ENCODE measurements at regions not wholly inside any gene's neighbourhood (a gene's known extent, or its start where the extent isn't known, plus 50 kb on each side); places are given as distances from the start of the nearest gene placed in this dataset.

DNA sequence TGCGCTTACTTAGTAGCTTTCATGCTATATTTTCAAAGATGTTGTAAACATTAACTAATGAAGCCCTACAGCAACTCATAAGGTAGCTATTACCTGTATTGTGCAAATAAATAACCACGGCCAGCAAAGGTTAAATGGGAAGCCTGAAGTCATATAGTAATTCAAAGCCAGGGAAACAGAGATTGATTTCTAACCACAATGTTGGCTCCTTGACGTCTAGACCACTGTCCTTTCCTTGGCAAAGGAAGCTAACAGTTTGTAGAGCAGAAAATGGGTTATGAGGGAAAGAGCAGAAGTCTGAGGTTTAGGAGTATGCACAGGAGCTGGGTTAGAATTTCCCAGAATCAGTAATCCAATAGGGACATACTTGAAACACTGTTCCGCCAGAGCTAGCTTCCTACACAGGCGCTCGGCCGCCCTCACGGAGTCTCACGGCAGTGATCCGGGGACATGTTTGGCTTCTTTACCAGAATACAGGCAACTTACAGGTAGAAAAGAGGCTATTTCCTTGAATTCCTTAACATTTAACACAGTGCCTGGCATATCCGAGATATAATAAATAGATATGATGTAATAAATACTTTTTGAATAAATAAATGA is 298.8 kb upstream of the LYPLAL1 start:
- Histone ChIP-seq H3K9ac (ENCODE audit: low read depth, low read length, poor library complexity) (no peak overlapping the region), H2AFZ (ENCODE audit: low read length) (no peak overlapping the region), H3K27me3 (ENCODE audit: control insufficient read depth in 3 of 3, insufficient read depth in 3 of 3, low read depth in 1 of 3, low read length in 3 of 3) (no peaks in the 10 kb centered on the region), H4K91ac (ENCODE audit: low read depth, low read length, poor library complexity) (no peak overlapping the region), H3K4ac (ENCODE audit: low read length) (no peak overlapping the region), H3K23ac (ENCODE audit: low read depth, low read length, poor library complexity) (no peak overlapping the region), H2BK120ac (ENCODE audit: low read depth, low read length) (no peak overlapping the region), H3K79me1 (ENCODE audit: low read depth, low read length) (no peaks in the 10 kb centered on the region), H3K27ac (replicated peaks; ENCODE audit: low read length) (no peak overlapping the region), H3K4me2 (ENCODE audit: insufficient read depth, low read length, poor library complexity, severe bottlenecking) (no peak overlapping the region), H2AK5ac (ENCODE audit: low read depth, low read length) (no peak overlapping the region), H3K9me3 (replicated peaks in 1 of 2; ENCODE audit: control insufficient read depth in 2 of 2, insufficient read depth in 1 of 2, low read depth in 1 of 2, low read length in 2 of 2) (no peaks in the 10 kb centered on the region), H3K36me3 (replicated peaks in 1 of 2; ENCODE audit: control insufficient read depth in 2 of 2, insufficient read depth in 2 of 2, low read length in 2 of 2) (no peaks in the 10 kb centered on the region), H4K8ac (ENCODE audit: low read depth, low read length) (no peak overlapping the region), H3K14ac (ENCODE audit: low read length) (no peak overlapping the region), H3K4me1 (ENCODE audit: control insufficient read depth in 2 of 2, insufficient read depth in 1 of 2, low read depth in 1 of 2, low read length in 2 of 2) (peaks cover 0 to 2% of the 10 kb centered on the region in 2 donors), H3K4me3 (ENCODE audit: low read length in 2 of 2) (no peak overlapping the region), H3K18ac (ENCODE audit: low read length) (no peak overlapping the region), H2BK5ac (ENCODE audit: low read length) (no peak overlapping the region), H2BK15ac (ENCODE audit: low read length) (no peak overlapping the region), H2BK12ac (ENCODE audit: low read length) (no peak overlapping the region)
- no CpG with 5 or more reads among the region's 11 CpGs for WGBS, 2 donors (ENCODE audit: extremely low coverage in 2 of 2, insufficient read length in 2 of 2, insufficient replicate concordance in 1 of 2)
- no peak for DNase-seq (ENCODE audit: low spot score)

DNA sequence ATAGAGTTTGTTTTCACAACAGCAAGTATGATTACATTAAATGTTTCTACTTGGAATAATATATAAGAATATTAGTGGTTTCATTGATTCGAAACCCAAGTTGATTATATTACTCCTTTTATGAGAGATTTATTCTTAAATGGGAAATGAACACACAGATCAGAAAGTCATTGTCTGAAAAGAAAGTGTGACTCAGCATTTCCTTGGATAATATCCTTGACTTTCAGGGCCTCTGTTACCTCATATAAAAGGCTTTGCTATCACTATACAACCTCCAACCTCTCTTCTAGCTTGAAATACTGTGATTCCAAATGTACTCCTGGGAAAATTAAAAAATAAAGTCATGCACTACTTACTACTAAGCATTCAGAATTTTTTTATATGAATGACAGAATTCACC is 295.3 kb upstream of the LYPLAL1 start:
- Histone ChIP-seq H3K4ac (ENCODE audit: low read length) (no peak overlapping the region), H3K4me1 (ENCODE audit: control insufficient read depth in 2 of 2, insufficient read depth in 1 of 2, low read depth in 1 of 2, low read length in 2 of 2) (peaks cover 0 to 2% of the 10 kb centered on the region in 2 donors), H2BK15ac (ENCODE audit: low read length) (no peak overlapping the region), H3K14ac (ENCODE audit: low read length) (no peak overlapping the region), H3K79me1 (ENCODE audit: low read depth, low read length) (no peaks in the 10 kb centered on the region), H3K4me2 (ENCODE audit: insufficient read depth, low read length, poor library complexity, severe bottlenecking) (no peak overlapping the region), H4K91ac (ENCODE audit: low read depth, low read length, poor library complexity) (no peak overlapping the region), H4K8ac (ENCODE audit: low read depth, low read length) (no peak overlapping the region), H3K9me3 (replicated peaks in 1 of 2; ENCODE audit: control insufficient read depth in 2 of 2, insufficient read depth in 1 of 2, low read depth in 1 of 2, low read length in 2 of 2) (no peaks in the 10 kb centered on the region), H3K27ac (replicated peaks; ENCODE audit: low read length) (no peak overlapping the region), H2BK120ac (ENCODE audit: low read depth, low read length) (no peak overlapping the region), H2AFZ (ENCODE audit: low read length) (no peak overlapping the region), H2BK5ac (ENCODE audit: low read length) (no peak overlapping the region), H3K27me3 (ENCODE audit: control insufficient read depth in 3 of 3, insufficient read depth in 3 of 3, low read depth in 1 of 3, low read length in 3 of 3) (no peaks in the 10 kb centered on the region), H2AK5ac (ENCODE audit: low read depth, low read length) (no peak overlapping the region), H3K9ac (ENCODE audit: low read depth, low read length, poor library complexity) (no peak overlapping the region), H3K4me3 (ENCODE audit: low read length in 2 of 2) (no peak overlapping the region), H3K36me3 (replicated peaks in 1 of 2; ENCODE audit: control insufficient read depth in 2 of 2, insufficient read depth in 2 of 2, low read length in 2 of 2) (no peaks in the 10 kb centered on the region), H3K18ac (ENCODE audit: low read length) (no peak overlapping the region), H3K23ac (ENCODE audit: low read depth, low read length, poor library complexity) (no peak overlapping the region), H2BK12ac (ENCODE audit: low read length) (no peak overlapping the region)
- DNase-seq (ENCODE audit: low spot score), result no peak
- no CpG with 5 or more reads among the region's 1 CpG for WGBS, 2 donors (ENCODE audit: extremely low coverage in 2 of 2, insufficient read length in 2 of 2, insufficient replicate concordance in 1 of 2)

GRCh38 chr1:218880484-218881060 is 293.1 kb upstream of the LYPLAL1 start:
- no peak overlapping the region for H3K14ac ChIP-seq (ENCODE audit: low read length)
- H3K27me3 ChIP-seq (ENCODE audit: control insufficient read depth in 3 of 3, insufficient read depth in 3 of 3, low read depth in 1 of 3, low read length in 3 of 3), result peaks cover 0 to 6% (median 0%) of the 10 kb centered on the region in 3 experiments
- no peaks in the 10 kb centered on the region for H3K79me1 ChIP-seq (ENCODE audit: low read depth, low read length)
- no peak overlapping the region for H3K9ac ChIP-seq (ENCODE audit: low read depth, low read length, poor library complexity)
- H2BK15ac ChIP-seq (ENCODE audit: low read length), result no peak overlapping the region
- H3K23ac ChIP-seq (ENCODE audit: low read depth, low read length, poor library complexity), result no peak overlapping the region
- H3K27ac ChIP-seq (replicated peaks; ENCODE audit: low read length), result no peak overlapping the region
- WGBS, 2 donors (ENCODE audit: extremely low coverage in 2 of 2, insufficient read length in 2 of 2, insufficient replicate concordance in 1 of 2), result no CpG with 5 or more reads among the region's 5 CpGs
- H2AFZ ChIP-seq (ENCODE audit: low read length), result no peak overlapping the region
- H4K91ac ChIP-seq (ENCODE audit: low read depth, low read length, poor library complexity), result no peak overlapping the region
- no peak for DNase-seq (ENCODE audit: low spot score)
- H3K9me3 ChIP-seq (replicated peaks in 1 of 2; ENCODE audit: control insufficient read depth in 2 of 2, insufficient read depth in 1 of 2, low read depth in 1 of 2, low read length in 2 of 2), result no peaks in the 10 kb centered on the region
- H3K4ac ChIP-seq (ENCODE audit: low read length), result no peak overlapping the region
- H3K4me1 ChIP-seq (ENCODE audit: control insufficient read depth in 2 of 2, insufficient read depth in 1 of 2, low read depth in 1 of 2, low read length in 2 of 2), result no peaks in the 10 kb centered on the region
- H2BK120ac ChIP-seq (ENCODE audit: low read depth, low read length), result no peak overlapping the region
- no peaks in the 10 kb centered on the region for H3K36me3 ChIP-seq (replicated peaks in 1 of 2; ENCODE audit: control insufficient read depth in 2 of 2, insufficient read depth in 2 of 2, low read length in 2 of 2)
- no peak overlapping the region for H3K4me2 ChIP-seq (ENCODE audit: insufficient read depth, low read length, poor library complexity, severe bottlenecking)
- H2BK5ac ChIP-seq (ENCODE audit: low read length), result no peak overlapping the region
- H4K8ac ChIP-seq (ENCODE audit: low read depth, low read length), result no peak overlapping the region
- no peak overlapping the region for H3K4me3 ChIP-seq (ENCODE audit: low read length in 2 of 2)
- H3K18ac ChIP-seq (ENCODE audit: low read length), result no peak overlapping the region
- H2BK12ac ChIP-seq (ENCODE audit: low read length), result no peak overlapping the region
- H2AK5ac ChIP-seq (ENCODE audit: low read depth, low read length), result no peak overlapping the region

DNA sequence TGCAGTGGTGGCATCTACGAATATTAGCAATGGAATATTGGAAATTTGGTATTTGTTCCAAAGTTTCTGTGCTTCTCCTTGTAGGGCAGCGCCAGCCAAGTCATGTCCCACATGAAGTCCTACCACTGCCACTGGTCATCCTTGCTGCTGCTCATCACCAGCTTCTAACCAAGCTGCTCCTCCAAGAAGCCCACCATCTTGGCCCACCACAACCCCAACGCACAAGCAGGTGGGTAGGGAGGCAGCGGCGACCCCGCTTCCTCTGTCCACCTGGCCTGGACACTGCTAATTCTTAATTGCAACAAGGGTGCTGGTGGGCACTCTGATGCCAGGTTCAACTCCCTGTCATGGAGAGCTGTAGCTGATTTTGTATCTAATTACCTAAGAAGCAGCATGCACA is 291.2 kb upstream of the LYPLAL1 start:
- Histone ChIP-seq H2AK5ac (ENCODE audit: low read depth, low read length) (no peak overlapping the region), H3K23ac (ENCODE audit: low read depth, low read length, poor library complexity) (no peak overlapping the region), H2BK120ac (ENCODE audit: low read depth, low read length) (no peak overlapping the region), H3K27ac (replicated peaks; ENCODE audit: low read length) (no peak overlapping the region), H4K91ac (ENCODE audit: low read depth, low read length, poor library complexity) (no peak overlapping the region), H3K27me3 (ENCODE audit: control insufficient read depth in 3 of 3, insufficient read depth in 3 of 3, low read depth in 1 of 3, low read length in 3 of 3) (peaks cover 0 to 6% (median 0%) of the 10 kb centered on the region in 3 experiments), H3K18ac (ENCODE audit: low read length) (peak overlapping the region; percentile 77), H3K36me3 (replicated peaks in 1 of 2; ENCODE audit: control insufficient read depth in 2 of 2, insufficient read depth in 2 of 2, low read length in 2 of 2) (no peaks in the 10 kb centered on the region), H2BK5ac (ENCODE audit: low read length) (peak overlapping the region; percentile 44), H3K14ac (ENCODE audit: low read length) (no peak overlapping the region), H4K8ac (ENCODE audit: low read depth, low read length) (no peak overlapping the region), H3K4me2 (ENCODE audit: insufficient read depth, low read length, poor library complexity, severe bottlenecking) (no peak overlapping the region), H2BK15ac (ENCODE audit: low read length) (no peak overlapping the region), H3K9ac (ENCODE audit: low read depth, low read length, poor library complexity) (no peak overlapping the region), H3K4ac (ENCODE audit: low read length) (no peak overlapping the region), H3K4me3 (ENCODE audit: low read length in 2 of 2) (no peak overlapping the region), H3K79me1 (ENCODE audit: low read depth, low read length) (no peaks in the 10 kb centered on the region), H2AFZ (ENCODE audit: low read length) (no peak overlapping the region), H2BK12ac (ENCODE audit: low read length) (no peak overlapping the region), H3K4me1 (ENCODE audit: control insufficient read depth in 2 of 2, insufficient read depth in 1 of 2, low read depth in 1 of 2, low read length in 2 of 2) (no peaks in the 10 kb centered on the region), H3K9me3 (replicated peaks in 1 of 2; ENCODE audit: control insufficient read depth in 2 of 2, insufficient read depth in 1 of 2, low read depth in 1 of 2, low read length in 2 of 2) (no peaks in the 10 kb centered on the region)
- no CpG with 5 or more reads among the region's 6 CpGs for WGBS, 2 donors (ENCODE audit: extremely low coverage in 2 of 2, insufficient read length in 2 of 2, insufficient replicate concordance in 1 of 2)
- no peak for DNase-seq (ENCODE audit: low spot score)
